AG09319 (cell line): ENCODE measurements at regions not wholly inside any gene's neighbourhood (a gene's known extent, or its start where the extent isn't known, plus 50 kb on each side); places are given as distances from the start of the nearest gene placed in this dataset.

ENCODE experiments used
- DNase-seq: peaks from one replicate; pipeline ENCODE4 v3.0.0-alpha.2; 2010; ENCODE audit warnings: low read depth; ENCODE audit errors: extremely low read depth
- TF ChIP-seq, protein P1 (sequence below): IDR thresholded peaks from 2 replicates; pipeline ENCODE4 v1.5.1; 2011; ENCODE audit warnings: low read depth, mild to moderate bottlenecking, inconsistent platforms, low read length, moderate library complexity

DNA sequence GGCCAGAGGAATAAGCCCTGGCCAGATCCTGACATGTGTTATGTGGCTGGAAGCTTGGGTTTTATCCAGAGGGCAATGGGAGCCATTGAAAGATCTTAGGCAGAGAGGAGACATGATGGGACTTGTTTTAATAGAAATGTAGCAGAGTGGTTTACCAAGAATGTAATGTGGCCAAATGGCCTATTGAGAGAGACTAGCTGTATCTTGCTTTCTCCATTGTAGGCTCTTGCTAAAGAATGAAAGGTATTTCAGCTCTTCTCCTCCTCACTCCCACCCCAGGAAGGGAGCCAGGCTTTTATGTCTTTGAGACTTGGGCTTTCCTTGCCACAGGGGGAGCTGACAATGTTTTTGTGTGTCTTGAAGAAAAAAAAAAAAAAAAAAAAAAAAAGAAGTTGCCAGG lies 82.3 kb downstream of the TRIM29 start:
- TF ChIP-seq, protein P1, sequence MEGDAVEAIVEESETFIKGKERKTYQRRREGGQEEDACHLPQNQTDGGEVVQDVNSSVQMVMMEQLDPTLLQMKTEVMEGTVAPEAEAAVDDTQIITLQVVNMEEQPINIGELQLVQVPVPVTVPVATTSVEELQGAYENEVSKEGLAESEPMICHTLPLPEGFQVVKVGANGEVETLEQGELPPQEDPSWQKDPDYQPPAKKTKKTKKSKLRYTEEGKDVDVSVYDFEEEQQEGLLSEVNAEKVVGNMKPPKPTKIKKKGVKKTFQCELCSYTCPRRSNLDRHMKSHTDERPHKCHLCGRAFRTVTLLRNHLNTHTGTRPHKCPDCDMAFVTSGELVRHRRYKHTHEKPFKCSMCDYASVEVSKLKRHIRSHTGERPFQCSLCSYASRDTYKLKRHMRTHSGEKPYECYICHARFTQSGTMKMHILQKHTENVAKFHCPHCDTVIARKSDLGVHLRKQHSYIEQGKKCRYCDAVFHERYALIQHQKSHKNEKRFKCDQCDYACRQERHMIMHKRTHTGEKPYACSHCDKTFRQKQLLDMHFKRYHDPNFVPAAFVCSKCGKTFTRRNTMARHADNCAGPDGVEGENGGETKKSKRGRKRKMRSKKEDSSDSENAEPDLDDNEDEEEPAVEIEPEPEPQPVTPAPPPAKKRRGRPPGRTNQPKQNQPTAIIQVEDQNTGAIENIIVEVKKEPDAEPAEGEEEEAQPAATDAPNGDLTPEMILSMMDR, result no peak
- no peak for DNase-seq

DNA sequence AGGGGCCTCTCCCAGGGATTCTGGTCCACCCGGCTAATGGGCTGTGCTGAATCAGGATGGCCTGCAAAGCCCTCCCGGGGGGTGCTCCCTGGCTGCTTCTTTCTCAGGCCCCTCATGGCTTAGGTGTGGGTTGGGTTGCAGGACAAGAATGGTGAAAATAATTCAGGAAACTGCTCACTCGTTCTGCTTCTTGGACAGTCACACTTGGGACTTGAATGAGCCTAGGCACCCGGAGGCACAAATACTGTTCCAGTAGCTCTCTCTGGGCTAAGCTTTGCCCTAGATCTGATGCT lies 83.2 kb downstream of the TRIM29 start:
- TF ChIP-seq, protein P1, result no peak
- no peak for DNase-seq

DNA sequence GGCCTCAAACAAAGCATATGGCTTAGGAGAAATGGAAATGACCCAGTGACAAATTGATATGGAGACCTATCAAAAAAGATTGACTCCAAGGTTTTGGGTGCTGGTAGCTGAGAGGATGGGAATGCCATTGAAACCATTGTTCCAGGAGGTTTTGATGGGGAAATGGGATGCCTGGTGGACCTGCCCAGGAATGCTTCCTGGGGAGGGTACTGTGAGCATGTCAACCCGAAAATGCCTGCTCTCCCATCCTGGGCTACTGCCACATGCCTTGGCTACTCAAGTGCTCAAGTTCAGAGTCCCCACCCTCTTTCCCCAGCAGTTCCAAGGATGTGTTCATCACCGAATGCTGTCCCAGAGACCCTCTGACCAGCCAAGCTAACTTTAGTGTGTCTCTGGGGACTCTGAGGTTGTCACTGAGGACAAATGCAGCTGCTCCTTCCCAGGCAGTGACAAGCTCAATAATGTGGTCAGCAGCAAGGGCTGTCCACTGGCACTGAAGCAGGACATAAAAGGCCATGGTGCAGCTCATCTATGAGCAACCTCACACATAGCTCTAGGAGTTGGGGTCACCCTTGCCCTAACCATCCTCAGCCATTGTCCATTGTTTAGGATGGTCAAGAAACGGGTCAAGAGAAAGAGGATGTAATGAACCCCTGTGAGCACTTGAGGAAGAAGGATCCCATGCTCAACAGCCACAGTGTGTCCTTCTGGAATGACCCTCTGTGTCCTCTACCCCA lies 83.7 kb downstream of the TRIM29 start:
- TF ChIP-seq, protein P1, result no peak
- no peak for DNase-seq

DNA sequence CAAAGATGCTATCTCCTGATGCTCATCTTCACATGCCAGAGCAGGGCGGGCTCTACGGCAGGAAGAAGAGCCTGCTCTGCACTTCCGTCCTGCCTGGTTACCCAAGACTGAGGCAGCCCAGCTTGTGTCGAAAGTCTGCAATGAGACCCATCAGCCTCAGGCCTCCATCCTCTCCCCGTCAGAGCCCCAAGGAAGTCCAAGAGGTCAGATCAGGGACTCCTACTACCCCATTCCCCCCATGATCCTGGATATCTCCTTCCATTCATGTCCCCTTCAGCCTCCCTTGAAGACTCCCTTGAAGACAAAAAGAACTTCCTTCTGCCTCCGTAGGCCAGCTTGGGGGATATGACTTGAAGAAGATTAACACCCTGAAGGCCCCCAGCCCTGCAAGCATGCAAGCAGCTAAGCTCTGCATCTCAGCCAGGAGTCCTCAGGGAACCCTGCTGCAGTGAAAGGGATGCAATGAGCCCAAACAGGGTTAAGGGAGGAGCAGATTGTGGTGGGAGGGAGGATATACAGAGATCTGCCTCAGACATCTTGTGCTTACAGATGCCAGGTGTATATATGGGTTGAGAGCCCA lies 85.6 kb downstream of the TRIM29 start:
- no peak for DNase-seq
- TF ChIP-seq, protein P1, result no peak

DNA sequence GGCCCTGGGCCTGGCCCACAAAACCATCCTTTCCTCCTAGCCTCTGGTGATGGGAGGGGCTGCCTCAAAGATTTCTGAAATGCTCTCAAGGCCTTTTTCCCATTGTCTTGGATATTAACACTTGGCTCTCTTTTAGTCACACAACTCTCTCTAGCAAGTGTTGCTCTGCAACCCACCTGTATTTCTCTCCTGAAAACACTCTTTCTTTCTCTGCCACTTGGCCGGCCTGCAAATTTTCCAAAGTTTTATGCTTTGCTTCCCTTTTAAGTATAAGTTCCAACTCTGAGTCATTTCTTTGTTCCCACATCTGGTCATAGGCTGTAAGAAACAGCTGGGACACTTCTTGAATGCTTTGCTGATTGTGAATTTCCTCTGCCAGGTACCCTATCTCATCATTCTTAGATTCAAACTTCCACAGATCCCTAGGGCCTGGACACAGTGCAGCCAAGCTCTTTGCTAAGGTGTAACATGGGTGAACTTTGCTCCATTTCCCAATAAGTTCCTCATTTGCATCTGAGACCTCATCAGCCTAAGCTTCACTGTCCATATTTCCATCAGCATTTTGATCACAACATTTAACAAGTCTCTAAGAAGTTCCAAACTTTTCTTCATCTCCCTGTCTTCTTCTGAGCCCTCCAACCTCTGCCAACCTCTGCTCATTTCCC lies 93.8 kb downstream of the TRIM29 start:
- TF ChIP-seq, protein P1, result no peak
- DNase-seq, result no peak

DNA sequence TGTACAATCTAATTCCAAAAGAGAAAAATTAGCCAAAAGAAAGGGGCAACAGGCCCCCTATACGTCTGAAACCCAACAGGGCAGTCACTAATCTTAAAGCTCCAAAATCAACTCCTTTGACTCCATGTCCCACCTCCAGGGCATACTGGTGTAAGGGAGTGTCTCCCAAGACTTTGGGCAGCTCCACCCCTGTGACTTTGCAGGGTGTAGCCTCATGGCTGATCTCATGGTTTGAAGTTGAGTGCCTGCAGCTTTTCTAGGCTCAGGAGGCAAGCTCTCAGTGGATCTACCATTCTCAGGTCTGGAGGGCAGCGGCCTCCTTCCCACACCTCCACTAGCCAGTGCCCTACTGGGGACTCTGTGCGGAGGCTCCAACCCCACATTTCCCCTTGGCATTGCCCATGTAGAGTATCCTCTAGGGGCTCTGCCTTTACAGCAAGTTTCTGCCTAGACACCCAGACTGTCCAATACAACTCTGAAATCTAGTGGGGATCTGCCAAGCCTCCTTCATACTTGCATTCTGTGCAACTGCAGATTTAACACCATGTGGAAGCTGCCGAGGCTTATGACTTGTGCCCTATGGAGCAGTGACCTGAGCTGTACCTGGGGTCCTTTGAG lies 94.5 kb downstream of the TRIM29 start:
- no peak for DNase-seq
- TF ChIP-seq, protein P1, result no peak

DNA sequence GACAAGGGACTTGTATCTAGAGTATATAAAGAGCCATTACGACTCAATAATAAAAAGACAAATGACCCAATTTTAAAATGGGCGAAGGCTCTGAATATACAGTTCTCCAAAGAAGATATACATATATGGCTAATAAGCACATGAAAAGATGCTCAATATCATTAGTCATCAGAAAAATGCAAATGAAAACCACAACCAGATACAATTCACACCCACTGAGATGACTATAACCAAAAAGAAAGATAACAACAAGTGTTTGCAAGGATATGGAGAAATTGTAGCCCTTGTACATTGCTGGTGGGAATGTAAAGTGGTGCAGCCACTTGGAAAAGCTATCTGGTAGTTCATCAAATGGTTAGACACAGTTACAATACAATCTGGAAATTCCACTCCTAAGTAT lies 96.3 kb downstream of the TRIM29 start:
- no peak for DNase-seq
- TF ChIP-seq, protein P1, result no peak
